Esophagus muscularis mucosa (tissue), 4 donors: ENCODE measurements at regions not wholly inside any gene's neighbourhood (a gene's known extent, or its start where the extent isn't known, plus 50 kb on each side); places are given as distances from the start of the nearest gene placed in this dataset.

Source experiments
- CTCF ChIP-seq, 3 experiments: fragments of 200-600 bp in 2 of 3; fragments of 450-650 bp in 1 of 3; sonication (generic) in 2 of 3; IDR thresholded peaks; one replicate each; pipeline ENCODE4 v1.5.1; 2017 to 2019; ENCODE audit warnings: antibody characterized with exemption in 3 of 3, mild to moderate bottlenecking in 2 of 3, moderate library complexity in 1 of 3
- EP300 ChIP-seq: sonication (generic); formaldehyde crosslinking; IDR thresholded peaks from one replicate; pipeline ENCODE4 v1.6.1; 2017; ENCODE audit warnings: antibody characterized with exemption
- POLR2AphosphoS5 ChIP-seq, 2 donors: sonication (generic); formaldehyde crosslinking; IDR thresholded peaks; one replicate each; pipeline ENCODE4 v1.6.1; 2017; ENCODE audit warnings: antibody characterized with exemption in 2 of 2

GRCh38 chrX:134735015-134735414, 62.0 kb downstream of the PABIR2 start:
- TF ChIP-seq POLR2AphosphoS5 (IDR thresholded peaks at IDR 0.05), result no peak
- no peak for TF ChIP-seq CTCF (IDR thresholded peaks at IDR 0.05)
- no peak for TF ChIP-seq EP300
